ENCODE measurements at regions not wholly inside any gene's neighbourhood (a gene's known extent, or its start where the extent isn't known, plus 50 kb on each side); places are given as distances from the start of the nearest gene placed in this dataset.

- H3K4me3 ChIP-seq (ENCODE audit: low read depth, low read length): no peak overlapping the region
- TF ChIP-seq, protein P1, sequence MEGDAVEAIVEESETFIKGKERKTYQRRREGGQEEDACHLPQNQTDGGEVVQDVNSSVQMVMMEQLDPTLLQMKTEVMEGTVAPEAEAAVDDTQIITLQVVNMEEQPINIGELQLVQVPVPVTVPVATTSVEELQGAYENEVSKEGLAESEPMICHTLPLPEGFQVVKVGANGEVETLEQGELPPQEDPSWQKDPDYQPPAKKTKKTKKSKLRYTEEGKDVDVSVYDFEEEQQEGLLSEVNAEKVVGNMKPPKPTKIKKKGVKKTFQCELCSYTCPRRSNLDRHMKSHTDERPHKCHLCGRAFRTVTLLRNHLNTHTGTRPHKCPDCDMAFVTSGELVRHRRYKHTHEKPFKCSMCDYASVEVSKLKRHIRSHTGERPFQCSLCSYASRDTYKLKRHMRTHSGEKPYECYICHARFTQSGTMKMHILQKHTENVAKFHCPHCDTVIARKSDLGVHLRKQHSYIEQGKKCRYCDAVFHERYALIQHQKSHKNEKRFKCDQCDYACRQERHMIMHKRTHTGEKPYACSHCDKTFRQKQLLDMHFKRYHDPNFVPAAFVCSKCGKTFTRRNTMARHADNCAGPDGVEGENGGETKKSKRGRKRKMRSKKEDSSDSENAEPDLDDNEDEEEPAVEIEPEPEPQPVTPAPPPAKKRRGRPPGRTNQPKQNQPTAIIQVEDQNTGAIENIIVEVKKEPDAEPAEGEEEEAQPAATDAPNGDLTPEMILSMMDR (IDR thresholded peaks at IDR 0.05; ENCODE audit: low read depth, low read length, missing control alignments): no peak
- in situ Hi-C loops (cut with HindIII; ENCODE audit: low sequenced_read_pairs): no loop called here
- peak; percentile 83 for DNase-seq (ENCODE audit: low read depth)
Measured at GRCh38 chr6:112576423-112576822, 229.3 kb downstream of the RFPL4B start.

DNA sequence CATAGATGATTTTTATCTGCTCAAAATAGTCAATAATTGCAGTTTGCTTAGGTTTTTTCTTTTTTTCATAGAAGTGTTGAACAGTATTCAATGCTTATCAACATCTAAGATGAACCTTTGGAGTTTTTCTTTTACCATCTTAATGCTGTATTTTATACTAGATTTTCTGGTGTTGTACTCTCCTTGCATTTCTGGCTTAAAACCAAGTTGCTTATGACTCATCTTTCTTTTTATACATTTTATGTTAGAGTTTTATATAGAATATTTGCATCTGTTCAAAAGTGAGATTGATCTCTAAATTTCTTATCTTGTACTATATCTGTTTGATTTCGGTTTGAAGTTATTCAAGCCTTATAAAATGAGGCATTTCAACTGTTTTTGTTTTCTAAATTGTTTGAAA, 232.5 kb downstream of the RFPL4B start:
- DNase-seq (ENCODE audit: low read depth): no peak
- no peak overlapping the region for H3K4me3 ChIP-seq (ENCODE audit: low read depth, low read length)
- TF ChIP-seq, protein P1 (IDR thresholded peaks at IDR 0.05; ENCODE audit: low read depth, low read length, missing control alignments): no peak
- in situ Hi-C loops (cut with HindIII; ENCODE audit: low sequenced_read_pairs): no loop called here

- in situ Hi-C loops (cut with HindIII; ENCODE audit: low sequenced_read_pairs): no loop called here
- TF ChIP-seq, protein P1 (IDR thresholded peaks at IDR 0.05; ENCODE audit: low read depth, low read length, missing control alignments): no peak
- no peak for DNase-seq (ENCODE audit: low read depth)
- no peak overlapping the region for H3K4me3 ChIP-seq (ENCODE audit: low read depth, low read length)
Measured at GRCh38 chr6:112581015-112581414, 233.9 kb downstream of the RFPL4B start.

DNA sequence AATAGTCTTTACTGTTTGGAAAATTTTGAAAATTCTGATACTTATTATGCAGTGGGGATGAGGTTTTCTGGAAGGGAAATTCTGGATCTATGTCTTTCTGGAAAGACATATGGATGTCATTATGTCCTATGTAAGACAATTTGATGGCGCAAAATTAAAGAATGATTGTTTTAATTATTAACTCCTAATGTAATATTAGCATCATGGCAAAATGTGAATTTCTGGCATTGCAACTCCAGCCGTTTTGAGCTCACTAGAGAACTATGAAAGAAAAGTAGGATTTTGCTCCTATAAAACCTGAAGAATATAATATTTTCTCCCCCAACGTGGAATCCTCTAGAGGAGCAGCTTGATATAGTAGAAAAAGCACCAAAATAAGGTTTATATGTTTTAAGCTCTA, 243.2 kb downstream of the RFPL4B start:
- TF ChIP-seq, protein P1 (IDR thresholded peaks at IDR 0.05; ENCODE audit: low read depth, low read length, missing control alignments): no peak
- no peak overlapping the region for H3K4me3 ChIP-seq (ENCODE audit: low read depth, low read length)
- no peak for DNase-seq (ENCODE audit: low read depth)
- in situ Hi-C loops (cut with HindIII; ENCODE audit: low sequenced_read_pairs): no loop called here

DNA sequence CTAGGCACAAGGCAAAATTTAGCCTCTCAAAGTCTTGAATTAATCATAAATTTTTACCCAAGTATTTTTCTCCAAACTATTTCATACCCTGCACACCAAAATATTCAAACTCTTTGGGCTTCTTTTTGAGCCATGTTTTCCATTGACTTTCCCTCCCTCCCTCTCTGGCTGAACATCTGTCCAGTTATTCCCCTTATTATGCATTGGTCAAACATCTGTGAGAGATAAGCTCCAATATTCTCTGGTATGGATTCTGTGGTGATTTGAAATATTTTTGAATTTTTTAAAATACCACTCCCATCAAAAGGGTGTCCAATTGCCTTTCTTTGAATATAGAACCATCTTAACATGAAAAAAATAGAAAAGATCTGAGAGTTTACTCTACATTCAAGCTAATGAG, 244.2 kb downstream of the RFPL4B start:
- DNase-seq (ENCODE audit: low read depth): no peak
- TF ChIP-seq, protein P1 (IDR thresholded peaks at IDR 0.05; ENCODE audit: low read depth, low read length, missing control alignments): no peak
- no peak overlapping the region for H3K4me3 ChIP-seq (ENCODE audit: low read depth, low read length)
- in situ Hi-C loops (cut with HindIII; ENCODE audit: low sequenced_read_pairs): no loop called here

DNA sequence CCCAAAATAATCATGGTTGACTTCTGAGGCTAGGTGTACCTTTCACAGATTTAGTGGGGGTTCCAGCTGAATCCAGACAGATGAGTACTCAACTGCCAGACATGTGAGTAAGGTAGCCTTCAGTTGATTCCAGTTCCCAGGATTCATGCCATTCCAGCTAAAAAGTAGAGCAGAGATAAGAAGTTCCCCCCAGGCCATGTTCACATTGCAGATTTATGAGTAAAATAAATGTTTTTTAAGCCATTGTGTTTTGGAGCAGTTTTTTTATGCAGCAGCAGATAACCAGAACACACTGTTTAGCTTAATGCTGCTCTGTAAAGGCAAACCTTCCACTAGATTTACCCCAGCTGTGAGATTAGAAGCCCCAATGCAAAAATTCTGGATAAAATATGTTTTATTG, 245.0 kb downstream of the RFPL4B start:
- TF ChIP-seq, protein P1 (IDR thresholded peaks at IDR 0.05; ENCODE audit: low read depth, low read length, missing control alignments): no peak
- no peak overlapping the region for H3K4me3 ChIP-seq (ENCODE audit: low read depth, low read length)
- no peak for DNase-seq (ENCODE audit: low read depth)
- in situ Hi-C loops (cut with HindIII; ENCODE audit: low sequenced_read_pairs): no loop called here

Data from astrocyte of the cerebellum (primary cell).